ENCODE measurements at regions not wholly inside any gene's neighbourhood (a gene's known extent, or its start where the extent isn't known, plus 50 kb on each side); places are given as distances from the start of the nearest gene placed in this dataset.
"Not testable (repeated sequence)": the region's sequence is repeated elsewhere in the genome, so short reads cannot be mapped to it uniquely, and the experiment has no call there.

GRCh38 chr12:114500131-114500530, 94.2 kb upstream of the TBX5 start:
- TF ChIP-seq, protein P1, sequence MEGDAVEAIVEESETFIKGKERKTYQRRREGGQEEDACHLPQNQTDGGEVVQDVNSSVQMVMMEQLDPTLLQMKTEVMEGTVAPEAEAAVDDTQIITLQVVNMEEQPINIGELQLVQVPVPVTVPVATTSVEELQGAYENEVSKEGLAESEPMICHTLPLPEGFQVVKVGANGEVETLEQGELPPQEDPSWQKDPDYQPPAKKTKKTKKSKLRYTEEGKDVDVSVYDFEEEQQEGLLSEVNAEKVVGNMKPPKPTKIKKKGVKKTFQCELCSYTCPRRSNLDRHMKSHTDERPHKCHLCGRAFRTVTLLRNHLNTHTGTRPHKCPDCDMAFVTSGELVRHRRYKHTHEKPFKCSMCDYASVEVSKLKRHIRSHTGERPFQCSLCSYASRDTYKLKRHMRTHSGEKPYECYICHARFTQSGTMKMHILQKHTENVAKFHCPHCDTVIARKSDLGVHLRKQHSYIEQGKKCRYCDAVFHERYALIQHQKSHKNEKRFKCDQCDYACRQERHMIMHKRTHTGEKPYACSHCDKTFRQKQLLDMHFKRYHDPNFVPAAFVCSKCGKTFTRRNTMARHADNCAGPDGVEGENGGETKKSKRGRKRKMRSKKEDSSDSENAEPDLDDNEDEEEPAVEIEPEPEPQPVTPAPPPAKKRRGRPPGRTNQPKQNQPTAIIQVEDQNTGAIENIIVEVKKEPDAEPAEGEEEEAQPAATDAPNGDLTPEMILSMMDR (IDR thresholded peaks at IDR 0.05; ENCODE audit: low read depth, low read length, missing control alignments): no peak
- H3K4me3 ChIP-seq (ENCODE audit: low read depth, low read length): no peak overlapping the region
- no peak for DNase-seq (ENCODE audit: low read depth)
- in situ Hi-C loops (cut with HindIII; ENCODE audit: low sequenced_read_pairs): no loop called here

DNA sequence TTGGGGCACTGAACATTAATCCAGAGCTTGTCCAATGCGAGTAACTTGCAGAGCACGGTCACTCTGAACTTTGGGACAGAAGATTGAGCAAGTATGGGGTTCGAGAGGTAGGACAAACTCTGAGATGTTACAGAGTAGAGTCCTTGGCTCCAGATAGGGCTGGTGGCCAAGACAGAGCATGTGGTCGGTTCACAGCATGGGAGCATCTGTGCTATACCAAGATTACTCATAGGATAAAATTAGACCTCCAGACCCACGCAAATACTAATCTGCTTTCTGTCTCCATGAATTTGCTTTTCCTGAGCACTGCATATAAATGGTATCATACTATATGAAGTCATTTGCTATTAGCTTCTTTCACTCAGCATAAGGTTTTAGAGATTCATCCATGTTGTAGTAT, 93.4 kb upstream of the TBX5 start:
- TF ChIP-seq, protein P1 (IDR thresholded peaks at IDR 0.05; ENCODE audit: low read depth, low read length, missing control alignments): no peak
- DNase-seq (ENCODE audit: low read depth): no peak
- in situ Hi-C loops (cut with HindIII; ENCODE audit: low sequenced_read_pairs): no loop called here

DNA sequence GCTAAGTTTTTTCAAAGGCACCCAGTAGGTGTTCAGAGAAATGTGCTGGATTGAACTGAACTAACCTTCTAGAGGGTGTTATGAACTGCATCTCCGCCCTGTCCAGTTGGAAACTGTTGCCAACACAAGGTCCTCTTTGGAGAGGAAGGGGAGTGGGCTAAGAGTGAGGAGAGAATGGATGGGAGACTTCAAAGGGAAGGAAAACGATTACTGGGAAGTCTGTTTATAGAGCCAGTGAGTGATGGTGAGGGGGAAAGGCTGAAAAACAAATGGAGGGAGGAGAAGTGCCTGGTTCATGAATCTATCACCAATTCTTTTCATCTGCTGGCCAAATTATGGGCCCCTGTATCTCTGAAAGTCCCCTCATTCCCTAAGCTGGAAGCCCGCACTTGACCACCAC, 86.0 kb upstream of the TBX5 start:
- TF ChIP-seq, protein P1 (IDR thresholded peaks at IDR 0.05; ENCODE audit: low read depth, low read length, missing control alignments): no peak
- in situ Hi-C loops (cut with HindIII; ENCODE audit: low sequenced_read_pairs): no loop called here

More for the DNA sequence above, 93.4 kb upstream of the TBX5 start:
- no peak overlapping the region for H3K4me3 ChIP-seq (ENCODE audit: low read depth, low read length)

GRCh38 chr12:114484822-114485459, 79.0 kb upstream of the TBX5 start:
- in situ Hi-C loops (cut with HindIII; ENCODE audit: low sequenced_read_pairs); DNase-seq (ENCODE audit: low read depth); H3K4me3 ChIP-seq (ENCODE audit: low read depth, low read length): not testable (repeated sequence)

More for the DNA sequence above, 86.0 kb upstream of the TBX5 start:
- DNase-seq (ENCODE audit: low read depth): no peak
- no peak overlapping the region for H3K4me3 ChIP-seq (ENCODE audit: low read depth, low read length)

DNA sequence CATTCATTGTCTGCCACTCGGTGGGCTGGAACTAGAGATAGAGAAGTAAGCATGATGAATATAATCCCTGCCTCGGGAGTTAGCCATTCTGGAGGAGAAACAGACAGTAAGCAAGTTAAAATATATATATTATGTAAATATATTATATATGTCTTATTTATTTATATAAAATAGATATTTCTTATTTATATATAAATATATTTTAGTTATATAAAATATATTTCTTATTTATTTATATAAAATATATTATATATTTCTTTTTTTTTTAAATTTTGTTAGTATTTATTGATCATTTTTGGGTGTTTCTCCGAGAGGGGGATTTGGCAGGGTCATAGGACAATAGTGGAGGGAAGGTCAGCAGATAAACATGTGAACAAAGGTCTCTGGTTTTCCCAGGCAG, 78.1 kb upstream of the TBX5 start:
- no peak for DNase-seq (ENCODE audit: low read depth)
- in situ Hi-C loops (cut with HindIII; ENCODE audit: low sequenced_read_pairs): no loop called here
- no peak overlapping the region for H3K4me3 ChIP-seq (ENCODE audit: low read depth, low read length)
- TF ChIP-seq, protein P1 (IDR thresholded peaks at IDR 0.05; ENCODE audit: low read depth, low read length, missing control alignments): no peak

DNA sequence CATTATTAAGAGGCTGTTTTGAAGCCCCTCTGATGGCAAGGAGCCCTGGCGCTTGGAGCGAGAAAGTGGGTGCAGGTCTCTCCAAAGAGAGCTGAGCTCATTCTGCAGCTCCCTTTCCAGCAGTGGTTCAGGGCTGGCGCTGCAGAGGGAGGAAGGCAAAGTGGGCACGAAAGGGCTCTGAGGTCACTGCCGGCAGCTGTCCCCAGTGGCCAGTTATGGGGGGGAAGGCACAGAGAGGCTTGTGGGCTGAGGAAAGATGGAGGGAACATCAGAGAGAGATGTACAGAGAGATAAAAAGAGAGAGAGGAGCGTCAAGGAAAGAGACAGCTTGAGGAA, 75.2 kb upstream of the TBX5 start:
- H3K4me3 ChIP-seq (ENCODE audit: low read depth, low read length): no peak overlapping the region
- no peak for DNase-seq (ENCODE audit: low read depth)
- in situ Hi-C loops (cut with HindIII; ENCODE audit: low sequenced_read_pairs): no loop called here
- TF ChIP-seq, protein P1 (IDR thresholded peaks at IDR 0.05; ENCODE audit: low read depth, low read length, missing control alignments): no peak

DNA sequence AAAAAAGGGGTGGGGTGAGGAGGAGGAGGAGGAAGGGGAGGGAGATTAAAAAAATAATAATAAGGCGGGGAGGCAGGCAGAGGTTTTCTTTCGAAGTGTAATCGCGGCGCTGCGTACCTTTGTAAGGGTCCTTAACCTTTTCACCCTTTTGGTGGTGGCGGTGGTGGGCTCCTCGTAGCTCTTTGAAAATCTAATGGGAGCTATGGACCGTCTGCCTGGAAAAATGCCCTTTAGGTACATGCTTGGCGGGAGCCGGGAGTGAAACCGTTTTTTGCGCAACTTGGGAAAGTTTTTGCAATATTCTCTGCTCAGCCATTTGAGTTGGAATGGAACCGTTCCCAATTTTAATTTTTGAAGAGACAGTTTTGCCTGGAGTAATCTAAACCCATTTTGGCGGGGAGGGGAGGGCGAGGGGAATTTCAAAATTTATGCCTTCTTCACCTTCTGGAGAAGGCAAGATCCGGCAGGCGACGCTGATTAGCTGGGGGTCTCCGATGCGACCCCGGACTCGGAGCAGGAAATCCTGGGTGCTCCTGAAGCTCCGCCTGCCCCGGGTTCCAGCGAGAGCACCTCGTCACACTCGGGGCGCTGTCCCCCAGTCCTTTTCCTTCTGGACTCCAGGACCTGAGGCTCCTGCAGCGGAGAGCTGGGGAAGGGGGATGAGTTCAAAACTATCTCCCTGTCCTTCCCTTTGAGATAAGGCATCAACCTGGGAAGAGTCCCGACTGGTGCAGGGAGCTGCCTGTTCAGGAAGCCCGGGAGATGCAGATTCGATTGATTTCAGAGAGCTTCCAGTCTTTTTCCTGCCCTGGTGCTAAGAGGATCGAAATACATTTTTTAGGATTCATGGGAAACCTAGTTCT, 74.6 kb upstream of the TBX5 start:
- H3K4me3 ChIP-seq (ENCODE audit: low read depth, low read length): peak overlapping the region; percentile 21
- TF ChIP-seq, protein P1 (IDR thresholded peaks at IDR 0.05; ENCODE audit: low read depth, low read length, missing control alignments): no peak
- in situ Hi-C loops (cut with HindIII; ENCODE audit: low sequenced_read_pairs): no loop called here
- no peak for DNase-seq (ENCODE audit: low read depth)
